GM12878 (cell line): ENCODE measurements at regions not wholly inside any gene's neighbourhood (a gene's known extent, or its start where the extent isn't known, plus 50 kb on each side); places are given as distances from the start of the nearest gene placed in this dataset.

Experiments
- ATAC-seq: fragments of 200-7000 bp; cut with Tn5 transposase; 3 replicates; pipeline ENCODE4 v1.9.1; 2020; ENCODE audit warnings: mild to moderate bottlenecking, moderate library complexity
- BruUV-seq: library from RNA; stranded (reverse); fragments of 400-500 nt; replicated peaks from 2 replicates; lab custom pipeline; 2021; lab: Mats Ljungman, UMichigan
- CTCF ChIA-PET: fragments of 300-600 bp; sonication (Branson Sonifier 250); formaldehyde crosslinking; extraction: SDS; loops from one replicate; lab custom pipeline; 2021; ENCODE audit warnings: inconsistent platforms; lab: Yijun Ruan, JAX
- POLR2A ChIA-PET: fragments of 350-600 bp; formaldehyde crosslinking; extraction: SDS; loops from one replicate; lab custom pipeline; 2021; ENCODE audit warnings: inconsistent platforms; lab: Charles Lee
- RAD21 ChIA-PET: fragments of 300-600 bp; sonication (Branson Sonifier 250); formaldehyde crosslinking; loops from one replicate; lab custom pipeline; 2023; ENCODE audit warnings: antibody characterized with exemption; ENCODE audit not compliant: unreplicated experiment; lab: Charles Lee
- SMC1A ChIA-PET: fragments of 300-600 bp; sonication (Branson Sonifier 250); formaldehyde crosslinking; loops from one replicate; lab custom pipeline; 2023; ENCODE audit not compliant: unreplicated experiment, uncharacterized antibody; lab: Charles Lee
- DNase-seq: peaks from one replicate; pipeline ENCODE4 v3.0.0-alpha.2; 2011; ENCODE audit warnings: low read depth, low spot score
- FAIRE-seq: peaks from 3 replicates; lab custom pipeline; 2011; peaks lifted over from hg19 to GRCh38; lab: Jason Lieb, UNC
- H2AFZ ChIP-seq: 2 replicates; pipeline ENCODE4 v1.6.0; 2011; ENCODE audit warnings: low read depth, low read length, control low read depth; ENCODE audit not compliant: control insufficient read depth
- H3K27ac ChIP-seq: 2 replicates; pipeline ENCODE4 v1.5.1; 2011; ENCODE audit warnings: control low read depth; ENCODE audit not compliant: control insufficient read depth, insufficient read depth
- H3K27me3 ChIP-seq, 2 experiments: replicated peaks in 1 of 2; 2 replicates each; pipeline versions ENCODE4 v1.6.0 to v1.6.1; 2011; ENCODE audit warnings: low read length in 1 of 2; ENCODE audit not compliant: control insufficient read depth in 2 of 2, insufficient read depth in 2 of 2
- H3K36me3 ChIP-seq, 2 experiments: 2 replicates each; pipeline ENCODE4 v1.5.1; 2011; ENCODE audit warnings: low read length in 1 of 2; ENCODE audit not compliant: control insufficient read depth in 2 of 2, insufficient read depth in 2 of 2
- H3K4me1 ChIP-seq: 2 replicates; pipeline ENCODE4 v1.6.1; 2011; ENCODE audit warnings: mild to moderate bottlenecking, low read length, moderate library complexity, mixed read lengths; ENCODE audit not compliant: control insufficient read depth, insufficient read depth
- H3K4me2 ChIP-seq: 2 replicates; pipeline ENCODE4 v1.6.0; 2011; ENCODE audit warnings: control low read depth; ENCODE audit not compliant: control insufficient read depth, insufficient read depth
- H3K4me3 ChIP-seq: fragments of 200-600 bp; sonication (generic); 2 replicates; pipeline ENCODE4 v1.5.1; 2016
- H3K79me2 ChIP-seq: 2 replicates; pipeline ENCODE4 v1.6.0; 2011; ENCODE audit warnings: low read length; ENCODE audit not compliant: control insufficient read depth, insufficient read depth
- H3K9ac ChIP-seq: 2 replicates; pipeline ENCODE4 v1.8.0; 2011; ENCODE audit warnings: low read length, control low read depth, mixed read lengths; ENCODE audit not compliant: control insufficient read depth, insufficient read depth
- H3K9me3 ChIP-seq: replicated peaks from 3 replicates; pipeline ENCODE4 v1.5.1; 2011; ENCODE audit warnings: mild to moderate bottlenecking, low read length; ENCODE audit not compliant: control insufficient read depth, insufficient read depth
- H4K20me1 ChIP-seq: 2 replicates; pipeline ENCODE4 v1.6.0; 2011; ENCODE audit not compliant: control insufficient read depth, insufficient read depth
- BHLHE40 ChIP-seq, 2 experiments: fragments of 450-650 bp in 1 of 2; IDR thresholded peaks; 2 replicates each; pipeline ENCODE4 v1.6.1; 2011 to 2017; ENCODE audit warnings: low read depth in 2 of 2, borderline replicate concordance in 1 of 2, improper control_type of control experiment in 1 of 2, low read length in 1 of 2, mild to moderate bottlenecking in 1 of 2
- CREB1 ChIP-seq: IDR thresholded peaks from 2 replicates; pipeline ENCODE4 v1.6.1; 2012; ENCODE audit warnings: low read depth, mild to moderate bottlenecking, inconsistent platforms
- EP300 ChIP-seq, 2 experiments: fragments of 150-350 bp in 1 of 2; IDR thresholded peaks; 2 replicates each; pipeline ENCODE4 v1.6.1; 2011 to 2012; ENCODE audit warnings: low read depth in 2 of 2, low read length in 2 of 2, borderline replicate concordance in 1 of 2, improper control_type of control experiment in 1 of 2, inconsistent platforms in 1 of 2; ENCODE audit not compliant: control insufficient read depth in 1 of 2
- MEF2B ChIP-seq: fragments of 450-650 bp; IDR thresholded peaks from 2 replicates; pipeline ENCODE4 v1.6.1; 2018; ENCODE audit warnings: mild to moderate bottlenecking, moderate library complexity; ENCODE audit not compliant: partially characterized antibody, poor library complexity, severe bottlenecking
- NFIC ChIP-seq: IDR thresholded peaks from 2 replicates; pipeline ENCODE4 v1.6.1; 2012; ENCODE audit warnings: low read depth, mild to moderate bottlenecking, inconsistent platforms, low read length, moderate library complexity
- NR2C2 ChIP-seq: IDR thresholded peaks from 2 replicates; pipeline ENCODE4 v1.6.1; 2011; ENCODE audit warnings: borderline replicate concordance, low read depth; ENCODE audit not compliant: control insufficient read depth, insufficient read length
- SRF ChIP-seq, 2 experiments: IDR thresholded peaks; 2 replicates each; pipeline ENCODE4 v1.6.1; 2011; ENCODE audit warnings: low read depth in 2 of 2, low read length in 2 of 2, mild to moderate bottlenecking in 1 of 2, moderate library complexity in 1 of 2
- YBX1 ChIP-seq: fragments of 450-650 bp; IDR thresholded peaks from 2 replicates; pipeline ENCODE4 v1.6.1; 2016; ENCODE audit warnings: antibody characterized with exemption
- ZZZ3 ChIP-seq: IDR thresholded peaks from 2 replicates; pipeline ENCODE4 v1.6.1; 2011; ENCODE audit warnings: low read depth; ENCODE audit not compliant: control insufficient read depth, insufficient read length
- WGBS: methylation state at CpG from one replicate; pipeline ENCODE4 v1.1.6; 2016; ENCODE audit warnings: low lambda C conversion rate; ENCODE audit not compliant: insufficient replicate concordance, insufficient coverage; ENCODE audit errors: missing lambda C conversion rate; 5-methylcytosine and 5-hydroxymethylcytosine counted together
- in situ Hi-C: fragments of 300-500 bp; cut with MboI; formaldehyde crosslinking; loops from 9 replicates; pipeline ENCODE4 v1.14.3; 2018; ENCODE audit warnings: mixed read lengths
- intact Hi-C: fragments of 100-400 bp; cut with micrococcal nuclease; formaldehyde crosslinking; loops from one replicate; pipeline ENCODE4 v1.14.2; 2022; ENCODE audit not compliant: unreplicated experiment
- TF ChIP-seq, protein P1 (sequence below): IDR thresholded peaks from 2 replicates; pipeline ENCODE4 v1.6.1; 2012; ENCODE audit warnings: improper control_type of control experiment, low read depth, low read length; ENCODE audit not compliant: insufficient replicate concordance
- TF ChIP-seq, protein P2 (sequence below): IDR thresholded peaks from 2 replicates; pipeline ENCODE4 v1.6.1; 2012; ENCODE audit warnings: low read depth, low read length, improper control_type of control experiment
- TF ChIP-seq, protein P3 (sequence below): fragments of 450-650 bp; formaldehyde crosslinking; IDR thresholded peaks from 2 replicates; pipeline ENCODE4 v1.5.0; 2022; ENCODE audit warnings: mild to moderate bottlenecking, missing genetic modification characterization

DNA sequence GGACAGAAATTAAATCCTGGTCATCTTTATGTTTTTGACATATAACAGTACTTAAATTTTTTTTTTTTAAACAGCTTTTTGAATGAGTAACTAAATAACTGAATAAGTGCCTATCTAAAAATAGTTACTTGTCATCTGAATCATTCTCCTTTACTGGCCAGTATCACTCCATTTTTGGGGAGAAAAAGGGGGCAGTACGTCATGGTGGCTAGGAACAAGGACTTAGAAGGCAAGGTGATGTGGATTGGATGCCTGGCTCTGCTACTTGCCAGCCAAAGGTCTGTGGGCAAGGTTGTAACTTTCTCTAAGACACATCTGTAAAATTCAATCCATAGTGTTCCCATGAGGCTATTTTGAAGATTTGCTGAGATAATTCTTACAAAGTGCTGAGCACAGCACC, 220.4 kb upstream of the DEPDC1 start:
- WGBS = 0% methylated on average over 1 of the region's 1 CpG
- ChIA-PET SMC1A (no interaction called here), RAD21 (no interaction called here), POLR2A (no interaction called here), CTCF (no interaction called here)
- no peak overlapping the region for H3K27ac ChIP-seq
- H4K20me1 ChIP-seq = no peaks in the 10 kb centered on the region
- H2AFZ ChIP-seq = no peak overlapping the region
- no peak overlapping the region for H3K9ac ChIP-seq
- FAIRE-seq (no peak), ATAC-seq (no peak), DNase-seq (no peak)
- H3K4me2 ChIP-seq = no peak overlapping the region
- in situ Hi-C loops = no loop called here
- no peaks in the 10 kb centered on the region for H3K4me1 ChIP-seq
- no peaks in the 10 kb centered on the region for H3K9me3 ChIP-seq
- BruUV-seq = no TSS peak
- no peaks in the 10 kb centered on the region for H3K79me2 ChIP-seq
- H3K27me3 ChIP-seq = no peaks in the 10 kb centered on the region
- no peaks in the 10 kb centered on the region for H3K36me3 ChIP-seq
- intact Hi-C loops = no loop called here
- TF ChIP-seq CREB1 (no peak), BHLHE40 (IDR thresholded peaks at IDR 0.05; ENCODE audit: borderline replicate concordance in 1 of 2, low read depth in 2 of 2, low read length in 1 of 2) (no peak), NR2C2 (no peak), YBX1 (no peak), EP300 (IDR thresholded peaks at IDR 0.05; ENCODE audit: borderline replicate concordance in 1 of 2, control insufficient read depth in 1 of 2, low read depth in 2 of 2, low read length in 2 of 2) (no peak), NFIC (no peak), SRF (IDR thresholded peaks at IDR 0.05; ENCODE audit: low read depth in 2 of 2, low read length in 2 of 2) (no peak), ZZZ3 (no peak), MEF2B (no peak)
- TF ChIP-seq, protein P1, sequence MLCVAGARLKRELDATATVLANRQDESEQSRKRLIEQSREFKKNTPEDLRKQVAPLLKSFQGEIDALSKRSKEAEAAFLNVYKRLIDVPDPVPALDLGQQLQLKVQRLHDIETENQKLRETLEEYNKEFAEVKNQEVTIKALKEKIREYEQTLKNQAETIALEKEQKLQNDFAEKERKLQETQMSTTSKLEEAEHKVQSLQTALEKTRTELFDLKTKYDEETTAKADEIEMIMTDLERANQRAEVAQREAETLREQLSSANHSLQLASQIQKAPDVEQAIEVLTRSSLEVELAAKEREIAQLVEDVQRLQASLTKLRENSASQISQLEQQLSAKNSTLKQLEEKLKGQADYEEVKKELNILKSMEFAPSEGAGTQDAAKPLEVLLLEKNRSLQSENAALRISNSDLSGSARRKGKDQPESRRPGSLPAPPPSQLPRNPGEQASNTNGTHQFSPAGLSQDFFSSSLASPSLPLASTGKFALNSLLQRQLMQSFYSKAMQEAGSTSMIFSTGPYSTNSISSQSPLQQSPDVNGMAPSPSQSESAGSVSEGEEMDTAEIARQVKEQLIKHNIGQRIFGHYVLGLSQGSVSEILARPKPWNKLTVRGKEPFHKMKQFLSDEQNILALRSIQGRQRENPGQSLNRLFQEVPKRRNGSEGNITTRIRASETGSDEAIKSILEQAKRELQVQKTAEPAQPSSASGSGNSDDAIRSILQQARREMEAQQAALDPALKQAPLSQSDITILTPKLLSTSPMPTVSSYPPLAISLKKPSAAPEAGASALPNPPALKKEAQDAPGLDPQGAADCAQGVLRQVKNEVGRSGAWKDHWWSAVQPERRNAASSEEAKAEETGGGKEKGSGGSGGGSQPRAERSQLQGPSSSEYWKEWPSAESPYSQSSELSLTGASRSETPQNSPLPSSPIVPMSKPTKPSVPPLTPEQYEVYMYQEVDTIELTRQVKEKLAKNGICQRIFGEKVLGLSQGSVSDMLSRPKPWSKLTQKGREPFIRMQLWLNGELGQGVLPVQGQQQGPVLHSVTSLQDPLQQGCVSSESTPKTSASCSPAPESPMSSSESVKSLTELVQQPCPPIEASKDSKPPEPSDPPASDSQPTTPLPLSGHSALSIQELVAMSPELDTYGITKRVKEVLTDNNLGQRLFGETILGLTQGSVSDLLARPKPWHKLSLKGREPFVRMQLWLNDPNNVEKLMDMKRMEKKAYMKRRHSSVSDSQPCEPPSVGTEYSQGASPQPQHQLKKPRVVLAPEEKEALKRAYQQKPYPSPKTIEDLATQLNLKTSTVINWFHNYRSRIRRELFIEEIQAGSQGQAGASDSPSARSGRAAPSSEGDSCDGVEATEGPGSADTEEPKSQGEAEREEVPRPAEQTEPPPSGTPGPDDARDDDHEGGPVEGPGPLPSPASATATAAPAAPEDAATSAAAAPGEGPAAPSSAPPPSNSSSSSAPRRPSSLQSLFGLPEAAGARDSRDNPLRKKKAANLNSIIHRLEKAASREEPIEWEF = no peak
- TF ChIP-seq, protein P2, sequence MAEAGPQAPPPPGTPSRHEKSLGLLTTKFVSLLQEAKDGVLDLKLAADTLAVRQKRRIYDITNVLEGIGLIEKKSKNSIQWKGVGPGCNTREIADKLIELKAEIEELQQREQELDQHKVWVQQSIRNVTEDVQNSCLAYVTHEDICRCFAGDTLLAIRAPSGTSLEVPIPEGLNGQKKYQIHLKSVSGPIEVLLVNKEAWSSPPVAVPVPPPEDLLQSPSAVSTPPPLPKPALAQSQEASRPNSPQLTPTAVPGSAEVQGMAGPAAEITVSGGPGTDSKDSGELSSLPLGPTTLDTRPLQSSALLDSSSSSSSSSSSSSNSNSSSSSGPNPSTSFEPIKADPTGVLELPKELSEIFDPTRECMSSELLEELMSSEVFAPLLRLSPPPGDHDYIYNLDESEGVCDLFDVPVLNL = no peak
- TF ChIP-seq, protein P3, sequence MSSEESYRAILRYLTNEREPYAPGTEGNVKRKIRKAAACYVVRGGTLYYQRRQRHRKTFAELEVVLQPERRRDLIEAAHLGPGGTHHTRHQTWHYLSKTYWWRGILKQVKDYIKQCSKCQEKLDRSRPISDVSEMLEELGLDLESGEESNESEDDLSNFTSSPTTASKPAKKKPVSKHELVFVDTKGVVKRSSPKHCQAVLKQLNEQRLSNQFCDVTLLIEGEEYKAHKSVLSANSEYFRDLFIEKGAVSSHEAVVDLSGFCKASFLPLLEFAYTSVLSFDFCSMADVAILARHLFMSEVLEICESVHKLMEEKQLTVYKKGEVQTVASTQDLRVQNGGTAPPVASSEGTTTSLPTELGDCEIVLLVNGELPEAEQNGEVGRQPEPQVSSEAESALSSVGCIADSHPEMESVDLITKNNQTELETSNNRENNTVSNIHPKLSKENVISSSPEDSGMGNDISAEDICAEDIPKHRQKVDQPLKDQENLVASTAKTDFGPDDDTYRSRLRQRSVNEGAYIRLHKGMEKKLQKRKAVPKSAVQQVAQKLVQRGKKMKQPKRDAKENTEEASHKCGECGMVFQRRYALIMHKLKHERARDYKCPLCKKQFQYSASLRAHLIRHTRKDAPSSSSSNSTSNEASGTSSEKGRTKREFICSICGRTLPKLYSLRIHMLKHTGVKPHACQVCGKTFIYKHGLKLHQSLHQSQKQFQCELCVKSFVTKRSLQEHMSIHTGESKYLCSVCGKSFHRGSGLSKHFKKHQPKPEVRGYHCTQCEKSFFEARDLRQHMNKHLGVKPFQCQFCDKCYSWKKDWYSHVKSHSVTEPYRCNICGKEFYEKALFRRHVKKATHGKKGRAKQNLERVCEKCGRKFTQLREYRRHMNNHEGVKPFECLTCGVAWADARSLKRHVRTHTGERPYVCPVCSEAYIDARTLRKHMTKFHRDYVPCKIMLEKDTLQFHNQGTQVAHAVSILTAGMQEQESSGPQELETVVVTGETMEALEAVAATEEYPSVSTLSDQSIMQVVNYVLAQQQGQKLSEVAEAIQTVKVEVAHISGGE (CRISPR knock-in tag) = no peak
- H3K4me3 ChIP-seq = no peak overlapping the region
